HCT116 (cell line): ENCODE measurements at regions not wholly inside any gene's neighbourhood (a gene's known extent, or its start where the extent isn't known, plus 50 kb on each side); places are given as distances from the start of the nearest gene placed in this dataset.

ENCODE experiments used
- ATAC-seq: fragments of 200-7000 bp; cut with Tn5 transposase; 2 replicates; pipeline ENCODE4 v1.9.1; 2020; ENCODE audit warnings: mild to moderate bottlenecking, moderate library complexity
- BruUV-seq: library from RNA; stranded (reverse); fragments of 400-500 nt; replicated peaks from 2 replicates; lab custom pipeline; 2021; lab: Mats Ljungman, UMichigan
- CTCF ChIA-PET: fragments of 300-600 bp; sonication (Branson Sonifier 250); formaldehyde crosslinking; loops from one replicate; lab custom pipeline; 2021; ENCODE audit warnings: antibody characterized with exemption; lab: Charles Lee
- POLR2A ChIA-PET: fragments of 300-600, 350-600 bp; sonication (Branson Sonifier 250); formaldehyde crosslinking; loops from one replicate; lab custom pipeline; 2021; ENCODE audit warnings: antibody characterized with exemption; lab: Charles Lee
- RAD21 ChIA-PET, 2 experiments: fragments of 300-600 bp; sonication (Branson Sonifier 250); formaldehyde crosslinking; loops; one replicate each; lab custom pipeline; 2023; ENCODE audit warnings: low total read pairs in 2 of 2; ENCODE audit not compliant: uncharacterized antibody in 2 of 2, unreplicated experiment in 2 of 2, low non-redundant PET in 1 of 2; lab: Charles Lee
- DNase-seq: peaks from one replicate; pipeline ENCODE4 v3.0.0-alpha.2; 2010; ENCODE audit warnings: low read depth, low spot score
- H2AFZ ChIP-seq: fragments of 200-600 bp; shearing (Covaris generic), sonication (generic); 2 replicates; pipeline ENCODE4 v1.6.1; 2017; ENCODE audit warnings: low read depth, mixed run types, mixed read lengths, antibody characterized with exemption, low read length; ENCODE audit not compliant: poor library complexity, severe bottlenecking
- H3K27ac ChIP-seq: 2 replicates; pipeline ENCODE4 v1.5.1; 2012; ENCODE audit warnings: low read depth, low read length
- H3K27me3 ChIP-seq: fragments of 200-600 bp; sonication (generic); 2 replicates; pipeline ENCODE4 v1.6.1; 2016; ENCODE audit warnings: mixed run types, low read length, mixed read lengths; ENCODE audit not compliant: insufficient read depth
- H3K36me3 ChIP-seq, 2 experiments: fragments of 200-500 bp in 1 of 2; fragments of 200-600 bp in 1 of 2; sonication (Bioruptor generic) in 1 of 2; sonication (generic) in 1 of 2; 2 replicates each; pipeline versions ENCODE4 v1.5.1 to v1.6.1; 2014 to 2016; ENCODE audit warnings: low read length in 2 of 2, inconsistent platforms in 1 of 2, mixed read lengths in 1 of 2, mixed run types in 1 of 2; ENCODE audit not compliant: insufficient read depth in 2 of 2, control insufficient read depth in 1 of 2
- H3K4me1 ChIP-seq, 2 experiments: fragments of 200-600 bp in 1 of 2; sonication (generic) in 1 of 2; 2 replicates each; pipeline versions ENCODE4 v1.5.1 to v1.6.1; 2012 to 2017; ENCODE audit warnings: low read length in 2 of 2, inconsistent platforms in 1 of 2, mild to moderate bottlenecking in 1 of 2, mixed read lengths in 1 of 2, mixed run types in 1 of 2, moderate library complexity in 1 of 2; ENCODE audit not compliant: insufficient read depth in 2 of 2, control insufficient read depth in 1 of 2
- H3K4me2 ChIP-seq: fragments of 200-600 bp; sonication (generic); 2 replicates; pipeline ENCODE4 v1.6.1; 2017; ENCODE audit warnings: mixed run types, low read length, mixed read lengths
- H3K4me3 ChIP-seq, 2 experiments: fragments of 200-600 bp in 1 of 2; sonication (generic) in 1 of 2; replicated peaks in 1 of 2; 2 replicates each; pipeline ENCODE4 v1.5.1; 2011 to 2016; ENCODE audit warnings: low read length in 2 of 2, control low read depth in 1 of 2, low read depth in 1 of 2, mild to moderate bottlenecking in 1 of 2, mixed read lengths in 1 of 2, mixed run types in 1 of 2
- H3K79me2 ChIP-seq: fragments of 200-600 bp; sonication (generic); 2 replicates; pipeline ENCODE4 v1.6.1; 2017; ENCODE audit warnings: mild to moderate bottlenecking, mixed run types, low read length, moderate library complexity, mixed read lengths; ENCODE audit not compliant: insufficient read depth
- H3K9ac ChIP-seq: fragments of 200-600 bp; sonication (generic); 2 replicates; pipeline ENCODE4 v1.6.1; 2016; ENCODE audit warnings: low read length, mixed read lengths
- H3K9me2 ChIP-seq: fragments of 200-600 bp; sonication (generic), shearing (Covaris generic); 2 replicates; pipeline ENCODE4 v1.6.1; 2017; ENCODE audit warnings: mixed run types, mild to moderate bottlenecking, moderate library complexity; ENCODE audit not compliant: insufficient read depth
- H3K9me3 ChIP-seq, 2 experiments: fragments of 200-500 bp in 1 of 2; fragments of 200-600 bp in 1 of 2; sonication (Bioruptor generic) in 1 of 2; sonication (generic) in 1 of 2; 2 replicates each; pipeline ENCODE4 v1.6.1; 2014 to 2017; ENCODE audit warnings: low read length in 2 of 2, mixed read lengths in 2 of 2, inconsistent platforms in 1 of 2, low read depth in 1 of 2, mild to moderate bottlenecking in 1 of 2, mixed run types in 1 of 2, moderate library complexity in 1 of 2; ENCODE audit not compliant: control insufficient read depth in 1 of 2, insufficient read depth in 1 of 2
- H4K20me1 ChIP-seq: fragments of 200-600 bp; sonication (generic), shearing (Covaris generic); 2 replicates; pipeline ENCODE4 v1.6.1; 2017; ENCODE audit warnings: mixed run types, mild to moderate bottlenecking, moderate library complexity; ENCODE audit not compliant: insufficient read depth
- CBX3 ChIP-seq: IDR thresholded peaks from 2 replicates; pipeline ENCODE4 v1.6.1; 2012; ENCODE audit warnings: low read depth
- CTCF ChIP-seq, 3 experiments: fragments of 200-600 bp in 1 of 3; sonication (generic) in 1 of 3; IDR thresholded peaks in 2 of 3; conservative IDR thresholded peaks in 1 of 3; 2 replicates each; pipeline ENCODE4 v1.5.1; 2012 to 2017; ENCODE audit warnings: low read depth in 2 of 3, low read length in 2 of 3, antibody characterized with exemption in 1 of 3, borderline replicate concordance in 1 of 3, control low read depth in 1 of 3, mild to moderate bottlenecking in 1 of 3, mixed read lengths in 1 of 3, mixed run types in 1 of 3, moderate library complexity in 1 of 3; ENCODE audit not compliant: insufficient read depth in 1 of 3
- ELF1 ChIP-seq: IDR thresholded peaks from 2 replicates; pipeline ENCODE4 v1.6.1; 2012; ENCODE audit warnings: low read depth, borderline replicate concordance
- EZH2 ChIP-seq: fragments of 200-600 bp; sonication (generic); IDR thresholded peaks from 2 replicates; pipeline ENCODE4 v1.6.1; 2017; ENCODE audit warnings: antibody characterized with exemption, mixed run types
- FOSL1 ChIP-seq: IDR thresholded peaks from 2 replicates; pipeline ENCODE4 v1.6.1; 2012; ENCODE audit warnings: low read depth
- POLR2AphosphoS5 ChIP-seq: IDR thresholded peaks from 2 replicates; pipeline ENCODE4 v1.6.1; 2011; ENCODE audit warnings: mild to moderate bottlenecking, low read depth, low read length, moderate library complexity
- SIN3A ChIP-seq: IDR thresholded peaks from 2 replicates; pipeline ENCODE4 v1.6.1; 2012; ENCODE audit warnings: low read depth
- SP1 ChIP-seq: IDR thresholded peaks from 2 replicates; pipeline ENCODE4 v1.6.1; 2012; ENCODE audit warnings: low read depth
- TCF7L2 ChIP-seq: IDR thresholded peaks from 2 replicates; pipeline ENCODE4 v1.7.0; 2011; ENCODE audit warnings: borderline replicate concordance, inconsistent platforms; ENCODE audit not compliant: insufficient read depth, insufficient read length; ENCODE audit errors: extremely low read depth
- intact Hi-C: fragments of 100-400 bp; cut with micrococcal nuclease; formaldehyde crosslinking; loops from 2 replicates; pipeline ENCODE4 v1.10.0; 2022
- TF ChIP-seq, protein P1 (sequence below): IDR thresholded peaks from 2 replicates; pipeline ENCODE4 v1.6.1; 2012; ENCODE audit warnings: low read depth
- TF ChIP-seq, protein P2 (sequence below): IDR thresholded peaks from 2 replicates; pipeline ENCODE4 v1.6.1; 2012
- TF ChIP-seq, protein P3 (sequence below): IDR thresholded peaks from 2 replicates; pipeline ENCODE4 v1.6.1; 2012

DNA sequence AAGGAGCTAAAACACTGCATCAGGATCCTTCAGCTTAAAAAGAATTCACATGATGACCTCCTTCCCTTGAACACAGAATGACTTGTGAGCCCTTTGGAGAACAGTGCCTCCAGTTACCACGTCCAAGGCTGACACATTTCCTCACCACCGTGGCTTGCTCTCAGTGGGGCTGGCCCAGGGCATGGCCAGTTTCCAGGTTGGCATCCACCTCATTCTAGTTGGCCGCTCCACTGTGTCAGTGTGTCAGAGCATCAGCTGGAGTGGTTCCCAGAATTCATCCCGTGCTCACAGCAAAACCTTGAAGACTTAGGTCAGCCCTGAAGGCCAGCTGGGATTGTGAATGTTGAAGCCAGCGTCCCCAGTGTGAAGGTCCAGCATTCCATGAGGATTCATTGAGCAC is 158.5 kb downstream of the INSIG2 start:
- Histone ChIP-seq H3K27ac (no peak overlapping the region), H3K9me3 (no peaks in the 10 kb centered on the region), H3K4me1 (peaks cover 12 to 44% of the 10 kb centered on the region in 2 experiments), H3K4me2 (no peak overlapping the region), H3K79me2 (no peaks in the 10 kb centered on the region), H4K20me1 (no peaks in the 10 kb centered on the region), H3K36me3 (no peaks in the 10 kb centered on the region), H3K9ac (no peak overlapping the region), H3K9me2 (no peaks in the 10 kb centered on the region), H2AFZ (no peak overlapping the region), H3K27me3 (no peaks in the 10 kb centered on the region), H3K4me3 (no peak overlapping the region)
- ATAC-seq (no peak), DNase-seq (no peak)
- ChIA-PET POLR2A (no interaction called here), CTCF (no interaction called here), RAD21 (no interaction called here)
- TF ChIP-seq EZH2 (no peak), POLR2AphosphoS5 (no peak), TCF7L2 (no peak), SIN3A (no peak), ELF1 (no peak), CBX3 (no peak), CTCF (IDR thresholded peaks at IDR 0.05 in 2 of 3, conservative IDR thresholded peaks at IDR 0.05 in 1 of 3; ENCODE audit: borderline replicate concordance in 1 of 3, insufficient read depth in 1 of 3, low read depth in 2 of 3, low read length in 2 of 3) (no peak), SP1 (no peak), FOSL1 (no peak)
- TF ChIP-seq, protein P1, sequence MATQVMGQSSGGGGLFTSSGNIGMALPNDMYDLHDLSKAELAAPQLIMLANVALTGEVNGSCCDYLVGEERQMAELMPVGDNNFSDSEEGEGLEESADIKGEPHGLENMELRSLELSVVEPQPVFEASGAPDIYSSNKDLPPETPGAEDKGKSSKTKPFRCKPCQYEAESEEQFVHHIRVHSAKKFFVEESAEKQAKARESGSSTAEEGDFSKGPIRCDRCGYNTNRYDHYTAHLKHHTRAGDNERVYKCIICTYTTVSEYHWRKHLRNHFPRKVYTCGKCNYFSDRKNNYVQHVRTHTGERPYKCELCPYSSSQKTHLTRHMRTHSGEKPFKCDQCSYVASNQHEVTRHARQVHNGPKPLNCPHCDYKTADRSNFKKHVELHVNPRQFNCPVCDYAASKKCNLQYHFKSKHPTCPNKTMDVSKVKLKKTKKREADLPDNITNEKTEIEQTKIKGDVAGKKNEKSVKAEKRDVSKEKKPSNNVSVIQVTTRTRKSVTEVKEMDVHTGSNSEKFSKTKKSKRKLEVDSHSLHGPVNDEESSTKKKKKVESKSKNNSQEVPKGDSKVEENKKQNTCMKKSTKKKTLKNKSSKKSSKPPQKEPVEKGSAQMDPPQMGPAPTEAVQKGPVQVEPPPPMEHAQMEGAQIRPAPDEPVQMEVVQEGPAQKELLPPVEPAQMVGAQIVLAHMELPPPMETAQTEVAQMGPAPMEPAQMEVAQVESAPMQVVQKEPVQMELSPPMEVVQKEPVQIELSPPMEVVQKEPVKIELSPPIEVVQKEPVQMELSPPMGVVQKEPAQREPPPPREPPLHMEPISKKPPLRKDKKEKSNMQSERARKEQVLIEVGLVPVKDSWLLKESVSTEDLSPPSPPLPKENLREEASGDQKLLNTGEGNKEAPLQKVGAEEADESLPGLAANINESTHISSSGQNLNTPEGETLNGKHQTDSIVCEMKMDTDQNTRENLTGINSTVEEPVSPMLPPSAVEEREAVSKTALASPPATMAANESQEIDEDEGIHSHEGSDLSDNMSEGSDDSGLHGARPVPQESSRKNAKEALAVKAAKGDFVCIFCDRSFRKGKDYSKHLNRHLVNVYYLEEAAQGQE = no peak
- TF ChIP-seq, protein P2, sequence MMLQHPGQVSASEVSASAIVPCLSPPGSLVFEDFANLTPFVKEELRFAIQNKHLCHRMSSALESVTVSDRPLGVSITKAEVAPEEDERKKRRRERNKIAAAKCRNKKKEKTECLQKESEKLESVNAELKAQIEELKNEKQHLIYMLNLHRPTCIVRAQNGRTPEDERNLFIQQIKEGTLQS = no peak
- TF ChIP-seq, protein P3, sequence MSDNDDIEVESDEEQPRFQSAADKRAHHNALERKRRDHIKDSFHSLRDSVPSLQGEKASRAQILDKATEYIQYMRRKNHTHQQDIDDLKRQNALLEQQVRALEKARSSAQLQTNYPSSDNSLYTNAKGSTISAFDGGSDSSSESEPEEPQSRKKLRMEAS = no peak
- intact Hi-C loops = no loop called here
- BruUV-seq = no TSS peak
